ENCODE measurements at regions not wholly inside any gene's neighbourhood (a gene's known extent, or its start where the extent isn't known, plus 50 kb on each side); places are given as distances from the start of the nearest gene placed in this dataset.

GRCh38 chr17:27230996-27231395 lies 62.9 kb upstream of the WSB1 start:
- no peak for TF ChIP-seq POLR2A (IDR thresholded peaks at IDR 0.05; ENCODE audit: low read length)
- TF ChIP-seq GATA1 (IDR thresholded peaks at IDR 0.05; ENCODE audit: low read depth, low read length) = no peak
